HG02678 (cell line): ENCODE measurements at regions not wholly inside any gene's neighbourhood (a gene's known extent, or its start where the extent isn't known, plus 50 kb on each side); places are given as distances from the start of the nearest gene placed in this dataset.
"Not testable (repeated sequence)": the region's sequence is repeated elsewhere in the genome, so short reads cannot be mapped to it uniquely, and the experiment has no call there.

Source experiments
- ATAC-seq: cut with Tn5 transposase; IDR thresholded peaks from one replicate; pipeline ENCODE4 v1.9.1; 2021; ENCODE audit warnings: mild to moderate bottlenecking, moderate library complexity; ENCODE audit not compliant: unreplicated experiment

DNA sequence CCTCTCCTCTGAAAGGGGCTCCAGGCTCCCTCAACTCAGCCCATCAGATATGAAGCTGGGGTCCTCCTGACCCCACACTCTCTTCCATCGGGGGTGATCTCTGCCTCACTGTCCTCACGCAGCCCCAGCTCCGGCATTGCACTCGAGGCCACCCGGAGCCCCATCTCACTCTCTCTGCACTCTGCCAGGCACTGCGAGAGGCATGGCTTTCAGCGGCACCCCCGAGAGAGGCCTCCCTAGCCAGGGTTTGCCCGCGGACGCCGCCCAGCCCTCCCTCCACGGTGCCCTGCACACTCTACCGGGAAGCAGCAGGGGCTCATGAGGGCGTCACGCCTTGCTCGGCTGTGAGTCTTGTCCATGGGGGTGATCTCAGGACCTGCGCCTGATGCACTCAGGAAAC is 436.2 kb downstream of the BRD1 start:
- ATAC-seq = no peak

- no peak for ATAC-seq
These were observed 436.7 kb downstream of the BRD1 start for GRCh38 chr22:49390954-49391353.

- not testable (repeated sequence) for ATAC-seq
These were observed 443.8 kb downstream of the BRD1 start for GRCh38 chr22:49383909-49384308.

- no peak for ATAC-seq
These were observed 445.3 kb downstream of the BRD1 start for GRCh38 chr22:49382451-49382735.

- no peak for ATAC-seq
These were observed 445.9 kb downstream of the BRD1 start for GRCh38 chr22:49381595-49382450.

GRCh38 chr22:49380828-49381114 is 446.9 kb downstream of the BRD1 start:
- no peak for ATAC-seq

- ATAC-seq = no peak
These were observed 447.4 kb downstream of the BRD1 start for GRCh38 chr22:49380095-49380827.

DNA sequence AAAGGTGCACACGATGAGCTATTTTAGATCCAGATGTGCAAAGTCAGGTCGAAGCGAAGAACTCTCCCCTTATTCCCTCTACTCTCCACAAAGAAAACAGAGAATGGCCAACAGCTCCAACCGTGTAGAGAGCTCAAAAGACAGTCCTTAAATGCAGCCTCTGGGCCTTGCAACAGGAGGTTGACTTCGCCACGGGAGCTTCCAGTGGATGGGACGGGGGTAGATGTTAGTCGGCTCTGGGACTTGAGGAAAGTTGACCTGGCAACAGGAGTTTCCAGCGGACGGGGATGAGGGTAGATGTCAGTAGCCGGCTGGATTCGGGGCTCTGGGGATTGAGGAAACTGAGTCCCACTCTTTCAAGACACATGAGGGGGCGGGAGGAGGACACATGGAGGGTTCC is 450.4 kb downstream of the BRD1 start:
- no peak for ATAC-seq

DNA sequence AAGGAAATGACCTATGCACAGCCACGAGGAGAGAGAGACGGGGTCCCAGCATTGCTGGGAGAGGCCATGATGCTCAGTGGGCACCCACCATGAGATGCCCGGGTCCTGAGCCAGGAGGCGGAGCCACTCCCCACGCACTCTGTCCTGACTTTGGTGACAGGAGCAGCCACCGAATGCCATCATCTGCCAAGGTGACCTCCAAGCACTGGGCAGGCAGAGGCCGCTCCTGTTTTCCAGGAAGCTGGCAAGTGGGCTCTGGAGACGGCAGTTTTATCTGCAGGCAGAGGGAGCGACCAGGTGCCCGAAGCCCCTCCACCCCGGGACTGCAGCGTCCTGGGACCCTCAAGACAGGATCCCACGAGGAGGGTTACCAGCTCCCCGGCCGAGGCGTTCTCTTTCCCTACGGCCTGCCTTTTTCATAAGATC is 453.9 kb downstream of the BRD1 start:
- ATAC-seq = no peak

DNA sequence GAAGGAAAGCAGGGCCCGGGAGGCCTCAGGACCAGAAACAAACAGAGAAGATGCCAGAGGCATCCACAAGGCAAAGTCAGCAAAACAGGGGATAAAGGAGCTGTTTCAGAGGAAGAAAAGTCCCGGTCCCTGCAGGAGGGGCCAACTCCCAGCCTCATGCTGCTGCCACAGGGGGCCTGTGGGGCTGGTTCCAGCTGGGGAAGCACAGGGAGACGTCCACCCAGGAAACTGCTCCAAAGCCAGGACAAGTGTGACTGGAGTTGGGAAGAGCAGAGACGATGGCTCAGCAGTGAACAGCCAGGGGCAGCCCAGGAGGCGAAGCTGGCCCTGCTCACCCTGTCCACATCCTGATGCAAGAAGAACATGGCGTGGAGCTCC is 454.4 kb downstream of the BRD1 start:
- ATAC-seq = no peak

- no peak for ATAC-seq
These were observed 455.0 kb downstream of the BRD1 start for GRCh38 chr22:49372530-49373288.

DNA sequence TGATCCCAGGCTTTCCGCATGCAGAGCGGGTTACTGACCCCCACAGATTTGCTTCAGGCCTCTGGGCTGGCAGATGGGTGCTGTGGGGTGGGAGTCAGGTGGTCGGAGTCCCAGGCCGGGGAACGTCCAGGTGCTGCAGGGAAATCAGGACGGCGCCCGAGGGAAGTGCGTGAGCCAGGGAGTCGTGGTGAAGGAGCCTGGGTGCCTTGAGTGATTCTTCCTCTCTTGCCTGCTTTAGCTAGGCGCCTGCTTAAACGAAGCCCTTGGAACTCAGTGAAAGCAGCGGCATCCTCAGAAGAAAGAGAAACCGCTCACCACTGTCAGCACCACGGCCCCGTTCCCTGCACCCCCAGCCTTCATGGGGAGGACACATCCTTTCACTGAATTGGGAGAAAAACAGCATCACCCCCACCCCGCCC is 455.6 kb downstream of the BRD1 start:
- no peak for ATAC-seq

GRCh38 chr22:49371325-49372110 is 456.2 kb downstream of the BRD1 start:
- no peak for ATAC-seq

GRCh38 chr22:49370627-49371301 is 456.9 kb downstream of the BRD1 start:
- ATAC-seq = no peak

DNA sequence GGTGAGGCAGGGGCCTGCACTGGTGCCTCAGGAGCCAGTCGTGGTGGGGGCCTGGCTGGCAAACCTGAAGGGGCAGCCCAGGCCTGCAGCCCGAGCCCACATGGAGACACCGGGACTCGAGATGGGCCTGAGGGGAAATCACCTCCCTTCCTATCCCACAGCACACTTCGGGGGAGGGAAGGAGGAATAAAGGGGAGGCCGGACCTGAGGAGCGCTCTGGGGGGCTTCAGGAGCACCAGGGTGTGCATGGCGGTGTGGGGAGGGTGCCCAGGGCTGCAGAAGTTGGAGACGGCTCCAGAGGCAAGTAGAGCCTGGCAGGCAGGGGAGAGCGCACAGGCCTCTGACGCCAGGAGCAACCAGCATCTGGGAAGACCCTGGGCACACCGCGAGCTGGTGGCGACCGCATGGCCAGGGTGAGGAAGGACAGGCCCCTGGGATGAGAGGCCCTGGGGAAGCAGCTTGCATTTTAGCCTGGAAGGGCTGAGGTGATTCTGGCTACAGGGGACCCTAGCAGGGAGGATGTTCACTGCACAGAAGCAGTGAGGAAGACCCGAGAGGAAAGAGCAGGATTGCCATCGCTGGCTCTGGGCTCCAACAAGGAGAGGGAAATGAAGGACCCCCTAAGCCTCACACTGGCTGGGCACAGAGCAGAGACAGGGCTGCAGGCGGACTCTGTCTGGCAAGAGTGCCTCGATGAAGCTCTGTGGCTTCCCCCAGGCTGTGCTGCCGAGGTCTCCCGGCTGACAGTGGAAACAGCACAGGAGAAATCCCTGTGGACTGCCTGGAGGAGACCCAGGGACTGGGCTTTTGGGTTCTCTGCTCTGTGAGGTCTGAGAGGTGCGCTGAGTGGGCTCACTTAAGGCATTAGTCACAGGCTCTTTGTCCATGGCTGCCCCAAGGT is 457.7 kb downstream of the BRD1 start:
- ATAC-seq = no peak

- ATAC-seq = no peak
These were observed 458.5 kb downstream of the BRD1 start for GRCh38 chr22:49368976-49369725.

DNA sequence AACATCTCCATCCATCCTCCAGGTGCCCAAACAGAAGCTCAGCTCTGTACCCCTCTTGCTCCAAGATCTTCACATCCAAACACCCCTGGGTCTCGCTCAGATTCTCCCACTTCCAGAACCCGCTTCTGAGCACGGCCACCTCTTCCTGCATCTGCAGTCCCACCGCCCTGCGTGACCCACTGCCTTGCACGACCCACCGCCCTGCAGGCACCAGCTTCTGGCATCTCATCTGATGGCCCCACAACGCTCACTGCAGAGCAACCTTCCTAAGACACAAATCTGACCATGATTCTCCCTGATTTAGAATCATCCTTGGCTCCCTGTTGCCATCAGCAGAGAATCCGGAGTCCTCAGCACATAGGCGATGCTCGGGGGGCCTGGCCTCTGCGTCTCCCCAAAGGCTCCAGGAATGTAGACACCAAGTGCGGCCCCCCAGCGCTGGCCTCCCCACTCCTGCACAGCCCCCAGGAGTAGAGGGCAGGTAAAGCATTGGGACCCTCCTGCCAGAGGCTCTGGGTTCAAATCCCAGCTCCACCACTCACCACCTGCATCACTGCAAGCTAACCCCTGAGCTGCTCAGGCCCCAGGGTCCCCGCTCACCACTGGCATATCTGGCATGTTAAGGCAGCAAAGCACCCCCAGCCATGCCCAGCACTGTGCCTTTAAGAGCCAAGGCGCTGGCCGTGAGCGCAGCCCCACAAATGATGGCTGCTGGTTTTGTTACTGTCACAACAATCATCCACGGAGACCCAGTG is 459.3 kb downstream of the BRD1 start:
- ATAC-seq = no peak

- no peak for ATAC-seq
These were observed 460.5 kb downstream of the BRD1 start for GRCh38 chr22:49367041-49367697.
